ENCODE measurements at regions not wholly inside any gene's neighbourhood (a gene's known extent, or its start where the extent isn't known, plus 50 kb on each side); places are given as distances from the start of the nearest gene placed in this dataset.

GRCh38 chr11:86741484-86741835, 58.9 kb upstream of the PRSS23 start:
- TF ChIP-seq, protein P1, sequence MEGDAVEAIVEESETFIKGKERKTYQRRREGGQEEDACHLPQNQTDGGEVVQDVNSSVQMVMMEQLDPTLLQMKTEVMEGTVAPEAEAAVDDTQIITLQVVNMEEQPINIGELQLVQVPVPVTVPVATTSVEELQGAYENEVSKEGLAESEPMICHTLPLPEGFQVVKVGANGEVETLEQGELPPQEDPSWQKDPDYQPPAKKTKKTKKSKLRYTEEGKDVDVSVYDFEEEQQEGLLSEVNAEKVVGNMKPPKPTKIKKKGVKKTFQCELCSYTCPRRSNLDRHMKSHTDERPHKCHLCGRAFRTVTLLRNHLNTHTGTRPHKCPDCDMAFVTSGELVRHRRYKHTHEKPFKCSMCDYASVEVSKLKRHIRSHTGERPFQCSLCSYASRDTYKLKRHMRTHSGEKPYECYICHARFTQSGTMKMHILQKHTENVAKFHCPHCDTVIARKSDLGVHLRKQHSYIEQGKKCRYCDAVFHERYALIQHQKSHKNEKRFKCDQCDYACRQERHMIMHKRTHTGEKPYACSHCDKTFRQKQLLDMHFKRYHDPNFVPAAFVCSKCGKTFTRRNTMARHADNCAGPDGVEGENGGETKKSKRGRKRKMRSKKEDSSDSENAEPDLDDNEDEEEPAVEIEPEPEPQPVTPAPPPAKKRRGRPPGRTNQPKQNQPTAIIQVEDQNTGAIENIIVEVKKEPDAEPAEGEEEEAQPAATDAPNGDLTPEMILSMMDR (conservative IDR thresholded peaks at IDR 0.05; ENCODE audit: low read depth, low read length): no peak
- no peak for TF ChIP-seq POLR2A (IDR thresholded peaks at IDR 0.05; ENCODE audit: low read depth, low read length)
